Fibroblast of villous mesenchyme (primary cell): ENCODE measurements at regions not wholly inside any gene's neighbourhood (a gene's known extent, or its start where the extent isn't known, plus 50 kb on each side); places are given as distances from the start of the nearest gene placed in this dataset.

Experiments
- DNase-seq: peaks from one replicate; pipeline ENCODE4 v3.0.0-alpha.2; 2010; ENCODE audit warnings: low read depth
- H3K4me3 ChIP-seq: 2 replicates; pipeline ENCODE4 v1.5.1; 2011; ENCODE audit warnings: low read depth, mild to moderate bottlenecking, low read length
- TF ChIP-seq, protein P1 (sequence below): IDR thresholded peaks from 2 replicates; pipeline ENCODE4 v1.5.1; 2012; ENCODE audit warnings: low read depth, mild to moderate bottlenecking, low read length; ENCODE audit not compliant: insufficient read depth

DNA sequence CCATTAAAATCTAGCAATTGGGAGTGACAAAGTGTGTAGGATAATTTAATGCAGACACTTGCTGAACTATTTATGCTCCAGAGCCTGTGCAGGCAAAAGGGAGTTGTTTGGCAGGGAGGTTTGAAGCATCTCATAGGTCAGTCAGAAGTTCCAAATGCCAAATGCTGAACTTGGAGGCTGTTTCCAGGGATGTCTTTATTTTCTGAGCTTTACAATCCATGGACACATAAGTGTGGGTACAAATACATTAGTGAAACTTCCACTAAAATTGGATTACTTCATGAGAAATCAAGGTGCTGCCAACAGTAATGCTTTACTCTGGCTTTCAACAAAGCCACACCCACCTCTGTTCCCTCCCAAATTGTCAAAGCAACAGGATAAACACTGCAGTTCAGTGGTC, 422.1 kb upstream of the SETBP1 start:
- TF ChIP-seq, protein P1, sequence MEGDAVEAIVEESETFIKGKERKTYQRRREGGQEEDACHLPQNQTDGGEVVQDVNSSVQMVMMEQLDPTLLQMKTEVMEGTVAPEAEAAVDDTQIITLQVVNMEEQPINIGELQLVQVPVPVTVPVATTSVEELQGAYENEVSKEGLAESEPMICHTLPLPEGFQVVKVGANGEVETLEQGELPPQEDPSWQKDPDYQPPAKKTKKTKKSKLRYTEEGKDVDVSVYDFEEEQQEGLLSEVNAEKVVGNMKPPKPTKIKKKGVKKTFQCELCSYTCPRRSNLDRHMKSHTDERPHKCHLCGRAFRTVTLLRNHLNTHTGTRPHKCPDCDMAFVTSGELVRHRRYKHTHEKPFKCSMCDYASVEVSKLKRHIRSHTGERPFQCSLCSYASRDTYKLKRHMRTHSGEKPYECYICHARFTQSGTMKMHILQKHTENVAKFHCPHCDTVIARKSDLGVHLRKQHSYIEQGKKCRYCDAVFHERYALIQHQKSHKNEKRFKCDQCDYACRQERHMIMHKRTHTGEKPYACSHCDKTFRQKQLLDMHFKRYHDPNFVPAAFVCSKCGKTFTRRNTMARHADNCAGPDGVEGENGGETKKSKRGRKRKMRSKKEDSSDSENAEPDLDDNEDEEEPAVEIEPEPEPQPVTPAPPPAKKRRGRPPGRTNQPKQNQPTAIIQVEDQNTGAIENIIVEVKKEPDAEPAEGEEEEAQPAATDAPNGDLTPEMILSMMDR, result no peak
- no peak overlapping the region for H3K4me3 ChIP-seq
- DNase-seq, result no peak

DNA sequence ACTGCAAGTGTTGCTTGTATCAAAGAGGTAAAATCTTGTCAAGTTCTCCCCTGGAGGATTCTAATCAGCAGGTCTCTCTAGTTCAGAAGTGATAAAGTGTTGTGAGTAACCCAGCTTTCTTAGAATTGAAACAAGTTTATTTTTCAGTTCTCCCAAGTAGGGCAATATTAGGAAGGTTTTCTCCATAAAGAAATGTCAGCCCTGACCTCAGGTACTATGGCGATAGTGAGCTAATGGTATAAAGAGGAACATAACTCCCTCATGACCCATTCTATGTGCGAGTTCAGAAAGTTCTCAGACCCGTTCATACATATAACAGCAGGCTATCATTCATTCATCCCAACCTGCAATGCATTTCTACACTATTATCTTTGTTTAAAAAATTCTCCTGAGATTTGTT, 421.1 kb upstream of the SETBP1 start:
- TF ChIP-seq, protein P1, result no peak
- DNase-seq, result no peak
- no peak overlapping the region for H3K4me3 ChIP-seq

DNA sequence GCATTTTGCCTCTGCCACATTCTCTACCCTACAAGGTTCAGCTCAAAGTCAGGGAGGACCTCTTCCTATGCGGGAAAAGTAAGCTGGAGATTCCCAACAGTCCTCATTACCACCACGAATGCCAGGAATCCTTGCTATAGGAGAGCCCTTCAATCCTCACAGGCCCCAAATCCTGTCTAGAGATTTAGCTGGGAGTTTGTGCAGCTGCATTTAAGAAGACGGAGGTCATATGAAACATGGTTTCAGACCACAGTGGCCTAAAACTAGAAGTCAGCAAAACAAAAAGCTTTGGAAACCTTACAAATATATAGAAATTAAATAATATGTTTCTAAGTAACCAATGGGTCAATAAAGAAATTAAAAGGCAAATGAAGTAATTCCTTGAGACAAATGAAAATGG, 415.3 kb upstream of the SETBP1 start:
- H3K4me3 ChIP-seq, result no peak overlapping the region
- DNase-seq, result no peak
- TF ChIP-seq, protein P1, result no peak

DNA sequence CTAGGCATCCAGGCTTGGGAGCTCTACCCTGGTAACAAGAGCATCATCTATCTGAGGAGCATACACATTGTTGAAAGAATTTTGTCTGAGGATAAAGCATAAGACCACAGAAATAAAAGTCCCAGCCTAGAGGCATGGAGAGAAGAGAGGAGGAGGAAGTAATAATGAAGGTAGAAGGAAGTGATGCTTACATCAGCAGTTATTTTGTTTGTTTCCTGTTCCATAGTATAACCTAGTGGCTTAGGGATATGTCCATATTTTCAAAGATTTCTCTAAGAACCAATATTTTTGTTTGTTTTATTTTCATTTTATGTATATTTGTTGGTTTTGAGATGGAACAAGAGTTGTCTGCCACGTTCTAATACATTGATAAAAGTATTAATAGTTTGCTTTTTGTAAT, 407.4 kb upstream of the SETBP1 start:
- TF ChIP-seq, protein P1, result no peak
- no peak overlapping the region for H3K4me3 ChIP-seq
- no peak for DNase-seq

DNA sequence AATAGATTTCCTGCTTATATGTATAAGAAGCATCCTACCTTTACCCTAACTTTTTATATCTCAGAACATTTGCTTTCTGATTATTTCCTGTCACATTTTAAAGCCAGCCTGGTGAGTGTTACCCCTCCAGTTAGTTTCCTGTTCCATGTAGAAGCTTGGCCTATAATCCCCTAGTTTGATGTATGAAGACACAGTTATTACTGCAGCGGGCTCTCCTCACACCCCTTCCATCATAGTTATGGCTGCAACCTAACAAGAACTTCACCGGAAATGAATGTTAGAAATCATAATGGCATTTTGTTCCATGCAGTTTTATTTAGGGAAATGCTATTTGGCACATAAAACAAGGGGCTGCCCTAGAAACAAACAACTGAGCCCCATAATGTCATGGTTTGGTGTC, 400.2 kb upstream of the SETBP1 start:
- DNase-seq, result no peak
- TF ChIP-seq, protein P1, result no peak

DNA sequence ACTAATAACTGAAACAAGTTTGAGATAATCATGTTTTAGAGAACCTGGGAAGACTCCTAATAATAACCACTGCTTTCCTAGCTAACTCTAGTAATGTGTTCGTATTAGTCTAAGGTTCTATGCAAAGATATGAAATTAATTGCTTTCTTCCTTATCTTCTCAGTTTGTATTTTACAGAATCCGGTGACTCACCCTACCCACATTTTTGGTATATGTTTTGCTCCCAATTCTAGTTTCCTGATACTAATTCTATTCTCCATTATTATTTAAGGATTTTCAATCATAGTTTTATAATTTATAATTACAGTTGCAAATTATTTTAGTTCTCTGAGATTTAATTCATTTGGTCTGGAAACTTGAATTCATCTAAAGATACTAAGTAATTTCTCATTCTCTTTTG, 394.6 kb upstream of the SETBP1 start:
- TF ChIP-seq, protein P1, result no peak
- no peak for DNase-seq
- no peak overlapping the region for H3K4me3 ChIP-seq

More for the DNA sequence above, 400.2 kb upstream of the SETBP1 start:
- H3K4me3 ChIP-seq, result no peak overlapping the region

DNA sequence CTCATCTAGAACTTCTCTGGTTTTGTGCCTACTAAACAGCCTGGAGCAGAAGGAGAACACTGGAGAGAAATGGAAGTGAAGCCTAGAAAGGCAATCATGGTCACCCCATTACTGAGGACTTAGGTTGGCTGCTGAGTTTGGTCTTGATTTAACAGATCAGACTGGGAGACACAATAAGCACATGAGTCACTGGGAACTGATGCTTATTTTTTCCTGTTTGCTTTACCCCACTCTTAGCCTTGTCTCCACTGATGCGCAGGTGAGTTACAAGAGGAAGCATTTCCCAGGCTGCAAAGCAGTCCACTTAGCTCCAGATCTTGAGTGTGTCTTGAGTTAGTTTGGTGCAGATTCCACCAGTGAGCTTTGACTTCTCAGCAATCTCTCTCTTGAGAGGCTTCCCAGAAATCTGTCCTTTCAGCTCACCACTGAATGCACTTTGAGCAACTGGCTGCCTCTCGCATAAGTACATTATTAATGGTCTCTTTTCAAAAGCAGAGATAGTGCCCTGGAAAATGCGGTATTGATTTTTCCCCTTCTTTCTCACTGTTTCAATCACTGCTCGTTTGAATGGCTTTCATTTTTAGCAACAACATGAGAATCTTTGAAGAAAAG, 390.2 kb upstream of the SETBP1 start:
- DNase-seq, result no peak
- no peak overlapping the region for H3K4me3 ChIP-seq
- TF ChIP-seq, protein P1, result no peak
